Activated T-cell treated with anti-CD3 and anti-CD28 coated beads for 48 hours (primary cell): ENCODE measurements at regions not wholly inside any gene's neighbourhood (a gene's known extent, or its start where the extent isn't known, plus 50 kb on each side); places are given as distances from the start of the nearest gene placed in this dataset.

ENCODE experiments used
- DNase-seq: peaks from one replicate; pipeline ENCODE4 v3.0.0-alpha.2; 2020; ENCODE audit warnings: low read depth

GRCh38 chr7:25780904-25781303, 371.1 kb upstream of the NFE2L3 start:
- DNase-seq: no peak

GRCh38 chr7:25781704-25782103, 370.3 kb upstream of the NFE2L3 start:
- DNase-seq: no peak

DNA sequence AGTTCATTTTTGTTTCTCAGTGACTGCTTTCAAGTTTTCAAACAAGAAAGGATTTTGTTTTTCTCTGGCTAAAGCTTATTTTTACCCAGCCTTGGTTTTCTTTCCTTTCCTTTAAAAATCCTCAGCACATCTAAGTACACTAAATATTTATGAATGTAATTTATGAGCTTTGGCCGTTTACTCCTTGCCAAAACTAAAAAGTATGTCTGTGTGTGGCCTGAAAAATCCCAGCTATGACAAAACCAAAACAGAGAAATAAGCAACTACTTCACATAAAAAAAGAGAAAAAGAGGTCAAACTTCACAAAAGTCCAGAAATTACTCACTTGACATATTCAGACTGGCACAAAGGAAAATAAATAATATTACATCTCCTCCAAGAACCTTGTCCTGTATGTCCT, 365.1 kb upstream of the NFE2L3 start:
- DNase-seq: no peak

GRCh38 chr7:25787336-25787735, 364.7 kb upstream of the NFE2L3 start:
- no peak for DNase-seq

GRCh38 chr7:25788371-25788770, 363.6 kb upstream of the NFE2L3 start:
- no peak for DNase-seq

- DNase-seq: no peak
Observed at GRCh38 chr7:25788961-25789620, 362.9 kb upstream of the NFE2L3 start.

DNA sequence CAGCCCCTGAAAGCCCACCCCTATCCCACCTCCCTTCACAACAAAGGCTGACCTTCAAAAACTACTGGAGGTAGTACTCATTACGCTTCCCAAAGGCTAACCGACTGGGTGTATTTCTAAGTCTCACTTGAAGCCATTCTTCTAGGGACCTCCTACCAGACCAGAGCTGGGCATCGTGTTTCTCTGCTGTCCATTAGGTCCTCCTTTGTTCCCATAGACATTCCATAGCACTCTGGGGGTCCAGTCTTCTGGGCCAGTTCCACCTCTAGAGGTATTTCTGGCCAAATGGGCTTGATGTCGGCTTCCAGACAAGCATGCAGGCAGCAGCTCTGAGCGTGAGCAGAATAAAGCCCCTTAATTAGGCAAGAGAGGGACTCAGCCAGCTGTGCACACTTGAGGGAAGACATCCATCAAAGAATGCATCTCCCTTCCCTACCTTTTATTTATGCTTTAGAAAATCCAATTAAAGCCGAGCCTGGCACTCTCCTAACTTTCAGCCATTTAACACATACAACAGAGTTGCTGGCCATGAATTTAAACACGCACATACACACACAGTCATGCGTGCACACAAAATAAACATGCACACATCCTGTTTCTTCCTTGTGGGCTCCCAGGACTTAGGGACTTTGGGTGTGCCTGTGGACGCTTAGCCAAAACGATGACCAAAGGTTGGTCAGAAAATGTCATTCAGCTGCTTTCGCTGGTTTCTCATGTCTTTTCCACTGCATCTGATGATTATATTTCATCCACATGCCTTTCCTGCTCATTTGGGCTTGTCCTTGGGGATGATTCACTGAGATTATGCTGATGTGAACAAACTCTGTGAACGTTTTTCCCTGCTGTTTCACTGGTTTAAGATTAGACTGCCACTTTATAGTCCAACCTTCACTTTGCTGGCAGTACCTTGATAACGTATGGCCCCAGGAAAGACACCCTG, 362.0 kb upstream of the NFE2L3 start:
- no peak for DNase-seq

- no peak for DNase-seq
Observed at GRCh38 chr7:25790963-25791362, 361.0 kb upstream of the NFE2L3 start.

DNA sequence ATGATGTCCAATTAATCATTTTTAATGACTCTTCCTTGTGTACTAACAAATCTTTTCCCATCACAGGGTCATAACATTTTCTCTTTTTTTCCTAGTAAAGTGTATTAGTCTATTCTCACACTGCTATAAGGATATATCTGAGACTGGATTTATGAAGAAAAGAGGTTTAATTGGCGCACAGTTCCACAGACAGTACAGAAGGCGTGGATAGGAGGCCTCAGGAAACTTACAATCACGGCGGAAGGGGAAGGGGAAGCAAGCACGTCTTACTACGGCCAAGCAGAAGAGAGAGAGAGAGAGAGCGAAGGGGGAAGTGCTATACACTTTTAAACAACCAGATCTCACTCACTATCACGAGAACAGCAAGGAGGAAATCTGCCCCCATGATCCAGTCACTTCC, 359.4 kb upstream of the NFE2L3 start:
- DNase-seq: no peak

GRCh38 chr7:25795824-25796235, 356.2 kb upstream of the NFE2L3 start:
- DNase-seq: no peak

GRCh38 chr7:25798344-25798743, 353.7 kb upstream of the NFE2L3 start:
- no peak for DNase-seq

- DNase-seq: no peak
Observed at GRCh38 chr7:25801214-25801613, 350.8 kb upstream of the NFE2L3 start.

DNA sequence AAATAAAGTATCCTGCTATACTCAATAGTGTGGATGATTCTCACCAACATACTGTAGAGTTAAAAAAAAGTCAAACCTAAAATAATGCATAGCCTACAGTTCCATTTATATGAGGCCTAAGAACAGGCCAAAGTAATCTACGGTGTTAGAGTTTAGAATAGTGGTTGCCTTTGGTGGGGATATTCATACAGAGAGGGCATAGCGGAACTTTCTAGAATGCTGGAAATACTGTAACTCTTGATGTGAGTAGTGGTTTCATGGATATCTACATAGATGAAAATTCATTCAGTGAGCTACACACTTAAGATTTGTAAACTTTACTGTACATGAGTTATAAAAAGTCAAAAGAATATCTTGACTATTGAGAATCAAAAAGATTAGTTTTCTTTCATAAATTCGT, 349.9 kb upstream of the NFE2L3 start:
- DNase-seq: no peak

GRCh38 chr7:25802473-25802872, 349.5 kb upstream of the NFE2L3 start:
- DNase-seq: no peak

DNA sequence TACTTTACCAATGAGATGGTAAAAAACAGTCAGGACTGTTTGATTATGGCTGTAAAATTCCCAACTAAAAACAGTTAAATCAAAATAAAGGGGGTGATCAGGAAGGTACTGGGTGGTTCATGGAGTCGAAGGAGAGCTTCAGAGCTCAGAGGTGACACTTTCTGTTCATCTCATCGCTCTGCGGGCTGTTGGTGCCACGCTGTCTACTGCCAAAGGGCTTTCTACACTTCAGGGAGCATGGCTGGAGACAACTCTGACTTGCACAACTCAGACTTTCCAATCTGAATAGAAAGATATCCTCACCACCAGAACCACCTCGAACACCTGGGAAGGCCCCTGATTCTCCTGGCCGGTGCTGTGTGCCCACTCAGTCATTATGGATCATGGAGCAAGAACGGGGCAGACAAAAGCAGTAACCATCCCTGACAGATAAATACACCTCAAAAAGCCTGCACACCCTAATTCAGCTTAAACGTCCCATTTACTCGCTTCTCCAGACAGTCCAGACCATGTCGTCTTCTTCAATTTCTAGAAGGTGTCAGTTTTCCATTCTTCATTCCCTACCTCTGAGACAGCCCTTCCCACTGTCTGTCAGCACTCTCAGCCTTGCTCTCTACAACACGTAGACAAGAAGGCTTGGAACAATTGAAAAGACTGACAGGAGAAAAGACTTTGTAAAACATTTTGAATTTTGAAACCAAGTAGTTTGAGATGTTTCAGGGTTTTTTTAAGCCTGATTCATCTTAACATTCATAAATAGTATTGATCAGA, 348.7 kb upstream of the NFE2L3 start:
- no peak for DNase-seq

DNA sequence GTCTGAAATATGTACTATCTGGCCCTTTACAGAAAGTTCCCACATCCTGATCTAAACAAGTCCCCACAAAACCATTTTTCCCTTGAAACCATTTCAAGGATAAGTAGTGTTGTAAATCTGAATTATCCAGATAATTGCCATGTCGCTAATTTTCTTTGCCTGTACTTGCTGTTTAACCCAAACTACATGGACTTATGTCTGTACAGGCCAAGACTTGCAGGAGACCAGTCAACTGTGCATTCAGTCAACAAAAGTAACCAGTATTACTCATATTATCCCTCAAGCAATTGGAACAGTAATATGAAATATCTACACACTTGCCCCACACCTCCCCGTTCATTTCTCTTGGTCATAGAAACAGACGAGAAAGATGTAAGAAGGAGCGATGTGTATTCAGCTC, 347.8 kb upstream of the NFE2L3 start:
- no peak for DNase-seq

GRCh38 chr7:25805027-25805687, 346.8 kb upstream of the NFE2L3 start:
- DNase-seq: no peak

- no peak for DNase-seq
Observed at GRCh38 chr7:25807086-25807611, 344.8 kb upstream of the NFE2L3 start.

DNA sequence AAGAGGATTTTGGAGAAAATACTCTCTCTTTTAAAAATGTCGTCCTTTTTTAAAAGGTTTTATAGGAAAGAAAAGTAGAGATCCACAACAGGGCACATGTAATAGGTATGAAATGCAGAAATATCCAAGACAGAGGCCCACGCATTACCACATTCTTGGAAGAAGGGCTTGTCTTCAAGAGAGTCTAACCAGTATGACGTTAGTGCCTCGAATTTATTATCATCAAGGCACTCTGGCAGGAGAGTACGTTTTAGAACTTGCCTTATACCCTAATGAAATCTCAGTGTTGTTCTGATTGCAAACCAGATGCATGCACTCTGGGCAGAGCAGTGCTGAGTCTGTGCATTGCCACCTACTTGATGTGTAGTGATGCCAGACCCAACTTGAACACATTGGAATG, 342.6 kb upstream of the NFE2L3 start:
- DNase-seq: no peak

DNA sequence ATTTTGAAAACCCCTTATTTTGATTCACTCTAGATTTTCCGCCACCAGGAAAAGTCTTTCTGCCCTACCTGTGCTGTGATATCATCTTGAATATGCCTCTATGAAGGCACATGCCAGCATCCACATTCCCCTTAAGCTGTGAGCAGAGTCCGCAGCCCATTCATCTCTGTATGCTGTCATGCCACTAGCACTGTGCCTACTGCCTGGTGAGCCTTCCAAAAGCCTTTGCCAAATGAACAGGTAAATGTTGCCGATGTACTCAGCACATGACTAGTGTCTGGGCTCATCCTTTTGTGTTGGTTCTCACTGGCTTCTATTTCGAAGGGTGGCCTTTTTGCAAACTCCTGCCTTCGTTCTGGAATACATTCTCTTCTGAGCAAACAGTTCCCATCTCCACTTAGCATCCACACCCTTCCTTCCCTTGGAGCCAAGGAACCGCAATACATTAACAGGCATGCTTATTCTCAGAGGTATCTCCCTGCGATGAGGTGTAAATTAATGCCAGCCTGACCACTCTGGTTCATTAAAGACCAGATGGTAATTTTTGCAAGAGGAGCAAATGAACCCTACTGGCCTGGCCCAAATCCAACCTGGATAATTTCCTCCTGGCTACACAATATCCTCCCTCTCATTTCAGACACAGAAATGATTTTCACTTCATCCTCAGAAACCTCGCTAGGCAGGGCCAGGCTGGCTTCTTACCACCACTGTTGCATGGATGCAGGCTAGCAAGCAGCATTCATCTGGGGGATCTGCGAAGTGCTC, 339.7 kb upstream of the NFE2L3 start:
- no peak for DNase-seq

- DNase-seq: no peak
Observed at GRCh38 chr7:25813381-25813780, 338.6 kb upstream of the NFE2L3 start.
